ENCODE measurements at regions not wholly inside any gene's neighbourhood (a gene's known extent, or its start where the extent isn't known, plus 50 kb on each side); places are given as distances from the start of the nearest gene placed in this dataset.

DNA sequence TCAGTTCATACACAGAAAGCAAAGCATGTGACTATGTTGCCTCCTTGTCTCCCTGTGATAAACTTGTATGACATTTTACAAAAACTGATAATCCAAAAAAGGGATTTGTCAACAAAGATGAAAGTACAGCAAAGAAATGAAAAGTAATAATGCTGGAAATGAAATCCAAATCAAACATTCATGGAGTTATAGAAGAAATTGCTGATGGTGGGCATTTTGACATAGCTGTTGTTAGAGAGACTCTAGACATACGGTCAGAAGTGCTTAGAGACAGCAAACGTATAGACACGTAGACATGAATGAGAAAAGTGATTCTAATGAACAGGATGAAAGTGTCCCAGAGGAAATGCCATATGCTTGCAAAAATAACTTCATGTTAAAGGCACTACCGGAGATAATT lies 186.9 kb upstream of the RGMB start:
- Mint-ChIP-seq H3K4me1 (ENCODE audit: low read depth) (peaks cover 27% of the 10 kb centered on the region), H3K9me3 (peaks cover 5% of the 10 kb centered on the region; the same call in 1 of the 2 replicates), H3K27ac (no peak overlapping the region), H3K36me3 (ENCODE audit: low read depth) (peaks cover 9% of the 10 kb centered on the region), H3K4me3 (no peak overlapping the region), H3K27me3 (ENCODE audit: insufficient read depth) (no peaks in the 10 kb centered on the region)
- TF ChIP-seq, protein P1, sequence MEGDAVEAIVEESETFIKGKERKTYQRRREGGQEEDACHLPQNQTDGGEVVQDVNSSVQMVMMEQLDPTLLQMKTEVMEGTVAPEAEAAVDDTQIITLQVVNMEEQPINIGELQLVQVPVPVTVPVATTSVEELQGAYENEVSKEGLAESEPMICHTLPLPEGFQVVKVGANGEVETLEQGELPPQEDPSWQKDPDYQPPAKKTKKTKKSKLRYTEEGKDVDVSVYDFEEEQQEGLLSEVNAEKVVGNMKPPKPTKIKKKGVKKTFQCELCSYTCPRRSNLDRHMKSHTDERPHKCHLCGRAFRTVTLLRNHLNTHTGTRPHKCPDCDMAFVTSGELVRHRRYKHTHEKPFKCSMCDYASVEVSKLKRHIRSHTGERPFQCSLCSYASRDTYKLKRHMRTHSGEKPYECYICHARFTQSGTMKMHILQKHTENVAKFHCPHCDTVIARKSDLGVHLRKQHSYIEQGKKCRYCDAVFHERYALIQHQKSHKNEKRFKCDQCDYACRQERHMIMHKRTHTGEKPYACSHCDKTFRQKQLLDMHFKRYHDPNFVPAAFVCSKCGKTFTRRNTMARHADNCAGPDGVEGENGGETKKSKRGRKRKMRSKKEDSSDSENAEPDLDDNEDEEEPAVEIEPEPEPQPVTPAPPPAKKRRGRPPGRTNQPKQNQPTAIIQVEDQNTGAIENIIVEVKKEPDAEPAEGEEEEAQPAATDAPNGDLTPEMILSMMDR (IDR thresholded peaks at IDR 0.05), result no peak
- DNase-seq, result no peak

DNA sequence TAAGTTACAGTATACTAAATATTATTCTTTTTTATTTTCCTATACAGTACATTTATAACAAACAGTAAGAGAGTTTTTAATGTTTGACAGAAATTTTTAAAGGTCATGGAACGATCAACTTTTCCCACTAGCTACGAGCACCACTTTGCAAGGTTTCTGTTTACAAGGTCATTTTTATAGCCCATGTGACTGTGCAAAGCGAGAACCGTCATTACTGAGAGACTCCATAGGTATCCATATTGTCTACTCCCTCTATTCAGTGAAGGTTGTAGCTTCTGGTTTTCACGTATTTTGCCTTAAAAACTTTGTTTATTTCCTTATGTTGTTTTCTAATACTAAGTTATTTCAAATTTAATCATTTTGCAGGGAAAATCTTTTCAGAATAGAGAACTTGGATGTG lies 186.3 kb upstream of the RGMB start:
- Mint-ChIP-seq H3K27ac (no peak overlapping the region), H3K4me3 (no peak overlapping the region), H3K4me1 (ENCODE audit: low read depth) (peaks cover 22% of the 10 kb centered on the region)

DNA sequence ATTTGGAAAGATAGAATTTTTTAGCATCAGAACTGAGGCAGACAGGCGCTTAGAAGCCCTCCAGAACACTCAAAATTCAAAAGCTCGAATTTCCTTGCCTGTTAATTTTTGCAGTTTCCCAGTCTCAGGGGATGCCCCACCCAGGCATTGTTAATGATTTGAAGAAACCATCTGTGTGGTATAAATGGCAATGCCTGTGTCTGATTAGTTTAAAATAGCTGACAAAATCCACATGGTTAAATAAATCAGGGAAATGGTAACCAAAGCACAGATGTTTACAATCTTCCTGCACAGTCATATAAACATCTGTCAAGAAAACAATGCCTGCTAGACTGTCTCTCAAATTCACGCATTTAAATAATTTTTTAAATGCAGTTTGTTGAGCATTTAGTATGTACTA lies 185.2 kb upstream of the RGMB start:
- TF ChIP-seq, protein P1 (IDR thresholded peaks at IDR 0.05), result no peak
- Mint-ChIP-seq H3K9me3 (peaks cover 5% of the 10 kb centered on the region; the same call in 1 of the 2 replicates), H3K4me3 (no peak overlapping the region), H3K27ac (no peak overlapping the region), H3K36me3 (ENCODE audit: low read depth) (peaks cover 9% of the 10 kb centered on the region), H3K4me1 (ENCODE audit: low read depth) (peaks cover 17% of the 10 kb centered on the region), H3K27me3 (ENCODE audit: insufficient read depth) (no peaks in the 10 kb centered on the region)
- no peak for DNase-seq

More for the DNA sequence above, 186.3 kb upstream of the RGMB start:
- no peak for DNase-seq
- no peaks in the 10 kb centered on the region for H3K27me3 Mint-ChIP-seq (ENCODE audit: insufficient read depth)
- H3K9me3 Mint-ChIP-seq, result peaks cover 5% of the 10 kb centered on the region; the same call in 1 of the 2 replicates
- H3K36me3 Mint-ChIP-seq (ENCODE audit: low read depth), result peaks cover 9% of the 10 kb centered on the region
- TF ChIP-seq, protein P1 (IDR thresholded peaks at IDR 0.05), result no peak

- Mint-ChIP-seq H3K4me1 (ENCODE audit: low read depth) (0 out of 2 replicates have a peak, but pooled peaks cover 6% of the 10 kb centered on the region), H3K27ac (no peak overlapping the region), H3K4me3 (no peak overlapping the region), H3K27me3 (ENCODE audit: insufficient read depth) (no peaks in the 10 kb centered on the region; the same call in 1 of the 2 replicates), H3K36me3 (ENCODE audit: low read depth) (peaks cover 12% of the 10 kb centered on the region), H3K9me3 (peaks cover 7% of the 10 kb centered on the region)
- TF ChIP-seq, protein P1 (IDR thresholded peaks at IDR 0.05), result no peak
- no peak for DNase-seq
These were observed 180.0 kb upstream of the RGMB start for GRCh38 chr5:98593418-98593817.

GRCh38 chr5:98594098-98594497 lies 179.4 kb upstream of the RGMB start:
- Mint-ChIP-seq H3K27ac (no peak overlapping the region), H3K36me3 (ENCODE audit: low read depth) (peaks cover 16% of the 10 kb centered on the region), H3K9me3 (peaks cover 9% of the 10 kb centered on the region), H3K4me1 (ENCODE audit: low read depth) (no peaks in the 10 kb centered on the region), H3K27me3 (ENCODE audit: insufficient read depth) (no peaks in the 10 kb centered on the region; the same call in 1 of the 2 replicates), H3K4me3 (no peak overlapping the region)
- TF ChIP-seq, protein P1 (IDR thresholded peaks at IDR 0.05), result no peak
- no peak for DNase-seq

GRCh38 chr5:98599016-98599415 lies 174.4 kb upstream of the RGMB start:
- no peak for DNase-seq
- no peak overlapping the region for H3K27ac Mint-ChIP-seq
- H3K27me3 Mint-ChIP-seq (ENCODE audit: insufficient read depth), result no peaks in the 10 kb centered on the region
- peaks cover 19% of the 10 kb centered on the region for H3K36me3 Mint-ChIP-seq (ENCODE audit: low read depth)
- H3K4me3 Mint-ChIP-seq, result no peak overlapping the region
- peaks cover 13% of the 10 kb centered on the region for H3K9me3 Mint-ChIP-seq
- TF ChIP-seq, protein P1 (IDR thresholded peaks at IDR 0.05), result no peak
- H3K4me1 Mint-ChIP-seq (ENCODE audit: low read depth), result peaks cover 13% of the 10 kb centered on the region

Measured in HFFc6 (cell line).